HG02884 (cell line): ENCODE measurements at regions not wholly inside any gene's neighbourhood (a gene's known extent, or its start where the extent isn't known, plus 50 kb on each side); places are given as distances from the start of the nearest gene placed in this dataset.

Experiments used
- ATAC-seq: cut with Tn5 transposase; IDR thresholded peaks from one replicate; pipeline ENCODE4 v1.9.1; 2021; ENCODE audit warnings: mild to moderate bottlenecking, moderate library complexity; ENCODE audit not compliant: unreplicated experiment

DNA sequence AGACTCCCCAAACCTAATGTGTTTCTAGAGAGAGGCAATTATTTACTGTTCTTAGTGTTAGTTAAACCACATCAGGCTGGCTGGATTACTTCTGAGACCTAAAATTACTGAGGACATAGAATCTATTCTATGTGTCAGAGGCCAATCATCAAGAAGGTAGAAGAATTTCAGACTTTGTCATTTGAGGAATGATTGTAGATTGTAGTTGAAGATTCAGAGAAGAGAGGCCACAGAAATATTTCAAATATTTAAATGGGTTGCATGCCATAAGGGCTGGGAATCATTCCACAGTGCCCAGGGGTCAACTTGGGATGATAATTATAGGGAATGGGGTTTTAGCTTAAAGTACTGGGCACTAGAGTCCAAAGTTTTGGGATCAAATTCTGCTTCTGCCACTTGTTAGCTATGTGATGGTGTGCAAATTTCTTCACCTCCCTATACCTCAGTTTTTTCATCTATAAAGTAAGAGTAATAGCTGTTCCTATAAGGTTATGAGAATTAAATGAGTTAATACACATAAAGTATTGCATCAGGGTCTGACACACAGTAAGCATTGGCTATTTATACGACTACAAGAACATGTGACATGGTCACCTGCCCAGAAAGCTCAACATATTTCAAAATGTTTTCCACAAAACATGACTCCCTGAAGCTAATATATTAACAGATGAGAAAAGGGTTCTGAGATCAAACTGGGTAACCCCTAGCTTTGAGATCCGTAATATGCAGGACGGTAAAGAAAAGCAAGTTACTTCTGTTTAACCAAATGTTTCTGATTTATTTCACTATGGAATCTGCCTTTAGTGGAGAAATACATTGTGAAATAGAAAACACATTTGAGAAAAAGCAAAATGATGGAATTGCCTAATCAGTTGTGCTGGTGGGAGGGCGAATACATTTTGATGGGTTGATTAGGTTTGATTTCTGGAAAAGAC, 69.7 kb upstream of the SPAG17 start:
- ATAC-seq, result no peak

DNA sequence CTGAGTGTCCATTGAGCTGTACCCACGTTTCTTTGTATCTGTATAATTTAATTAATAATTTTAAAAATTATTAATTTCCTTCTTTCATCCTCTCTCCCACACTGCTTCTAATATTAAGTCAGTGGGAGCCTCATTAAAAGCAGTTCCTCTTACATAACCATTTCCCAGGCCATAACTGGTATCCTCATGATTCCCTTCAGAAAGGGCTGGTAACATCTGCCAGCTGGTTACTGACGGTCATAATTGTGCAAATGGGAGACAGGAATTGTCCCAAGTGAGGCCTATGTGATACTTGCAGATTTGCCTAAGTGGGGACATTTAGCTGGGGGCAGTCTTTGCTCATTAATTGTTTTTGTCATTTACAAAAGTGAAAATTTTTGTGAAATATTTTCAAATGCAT, 69.0 kb upstream of the SPAG17 start:
- ATAC-seq, result no peak

DNA sequence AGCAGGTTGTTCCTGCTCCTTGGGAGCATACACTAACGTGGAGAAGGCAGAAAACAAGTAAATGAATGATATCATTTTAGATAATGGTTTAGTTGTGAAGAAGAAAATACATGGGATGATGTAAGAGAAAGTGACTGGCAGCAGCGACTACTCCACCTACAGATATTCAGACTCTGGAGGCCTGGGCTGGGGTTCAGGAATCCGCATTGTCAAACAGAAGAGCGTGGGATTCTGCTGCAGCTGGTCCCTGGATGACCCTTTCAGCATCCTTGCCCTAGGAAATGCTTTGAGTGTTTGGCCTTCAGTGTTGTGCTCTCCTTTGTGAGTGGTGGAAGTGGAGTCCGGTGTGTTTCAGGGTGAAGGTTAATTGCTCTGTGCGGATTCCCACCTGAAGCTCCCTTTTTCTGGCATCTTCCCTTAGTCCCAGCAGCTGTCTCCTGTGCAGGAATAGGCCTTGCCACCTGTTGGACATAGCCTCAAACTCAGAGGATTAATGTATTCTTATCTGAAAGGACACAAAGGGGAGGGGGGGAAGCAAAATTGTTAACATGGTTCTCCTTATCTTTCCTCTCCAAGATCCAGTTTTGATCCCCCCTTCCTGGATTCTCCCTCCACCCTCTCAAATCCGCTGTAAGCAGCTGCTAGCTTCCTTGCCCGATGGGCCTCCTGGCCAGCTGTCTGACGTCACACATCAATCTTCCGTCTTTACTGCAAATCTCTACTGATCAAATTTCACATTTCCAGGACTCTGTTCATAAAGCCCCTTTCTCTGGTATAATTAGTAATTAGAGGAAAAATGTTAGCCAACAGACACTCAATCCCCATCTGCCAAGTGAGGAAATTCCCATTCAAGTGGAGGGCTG, 68.3 kb upstream of the SPAG17 start:
- ATAC-seq, result no peak

DNA sequence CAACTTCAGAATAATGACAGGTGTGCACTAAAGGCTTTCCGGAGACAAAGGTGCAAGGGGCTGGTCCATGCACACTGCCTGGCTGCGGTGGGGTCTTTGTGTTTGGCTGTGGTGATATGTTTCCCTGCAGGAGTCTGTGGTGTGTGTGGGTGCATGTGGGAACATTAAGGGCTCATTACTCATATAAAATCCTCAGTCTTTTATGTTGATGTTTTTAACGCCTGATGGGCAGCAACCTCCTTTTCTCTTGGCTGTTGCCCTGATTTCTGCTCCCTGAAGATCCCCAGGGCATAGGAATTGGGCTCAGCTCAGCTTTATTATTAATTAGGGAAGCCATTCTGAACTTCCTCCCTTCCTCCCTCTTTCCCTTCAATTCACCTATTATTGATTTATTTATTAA, 67.6 kb upstream of the SPAG17 start:
- ATAC-seq, result no peak

DNA sequence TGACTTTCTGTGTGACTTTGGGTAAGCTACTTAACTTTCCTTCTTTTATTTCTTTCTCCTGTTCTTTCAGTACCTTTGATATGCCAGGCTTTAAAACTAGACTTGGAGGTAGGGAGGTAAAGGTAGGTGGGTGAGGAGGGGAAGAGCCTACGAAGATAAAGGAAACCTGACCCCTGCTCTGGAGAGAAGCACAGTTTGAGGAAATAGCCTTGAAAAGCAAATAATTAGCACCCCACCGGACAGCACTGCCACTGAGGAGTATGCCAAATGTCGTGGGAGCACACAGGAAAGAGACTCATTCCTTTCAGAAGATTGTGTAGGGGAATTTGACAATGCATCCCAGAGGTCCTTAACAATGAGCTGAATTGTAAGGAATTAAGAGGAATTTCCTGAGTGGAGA, 65.2 kb upstream of the SPAG17 start:
- ATAC-seq, result no peak

DNA sequence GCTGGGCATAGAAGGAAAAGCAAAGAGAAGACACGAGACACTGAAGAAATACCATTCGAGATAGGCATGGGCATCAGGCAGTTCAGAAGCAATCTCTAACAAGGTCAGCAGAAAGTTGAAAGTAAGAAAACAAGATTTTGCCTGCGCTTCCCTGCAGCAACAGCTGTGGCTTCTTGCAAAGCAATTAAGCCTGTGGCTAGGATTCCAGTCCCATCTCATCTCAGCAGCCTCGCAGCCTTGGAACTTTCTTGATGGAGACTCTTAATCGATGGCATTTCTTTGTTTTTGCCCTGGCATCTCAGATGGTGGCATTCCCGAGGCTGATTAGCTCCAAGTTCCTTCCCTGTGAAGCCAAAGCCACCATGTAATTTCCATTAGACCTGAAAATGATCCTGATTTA, 64.6 kb upstream of the SPAG17 start:
- no peak for ATAC-seq

DNA sequence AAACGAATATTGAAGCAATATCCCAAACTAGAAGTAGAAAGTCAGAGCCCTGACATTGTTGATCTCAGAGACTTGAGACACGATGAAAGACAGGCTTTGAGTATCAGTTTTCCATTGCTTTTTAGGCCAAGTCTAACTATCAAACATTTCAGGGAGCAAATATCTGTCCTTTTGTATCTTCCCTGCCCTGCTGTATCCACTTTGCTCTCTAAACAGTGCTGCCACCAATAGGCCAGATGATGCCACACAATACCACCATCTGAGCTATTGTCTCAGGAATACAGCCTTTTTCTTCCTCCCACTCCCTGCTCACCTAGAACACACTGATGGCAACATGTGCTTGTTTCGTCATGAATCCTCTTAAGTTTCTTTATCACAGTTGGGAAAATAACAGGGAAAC, 62.6 kb upstream of the SPAG17 start:
- ATAC-seq, result no peak

DNA sequence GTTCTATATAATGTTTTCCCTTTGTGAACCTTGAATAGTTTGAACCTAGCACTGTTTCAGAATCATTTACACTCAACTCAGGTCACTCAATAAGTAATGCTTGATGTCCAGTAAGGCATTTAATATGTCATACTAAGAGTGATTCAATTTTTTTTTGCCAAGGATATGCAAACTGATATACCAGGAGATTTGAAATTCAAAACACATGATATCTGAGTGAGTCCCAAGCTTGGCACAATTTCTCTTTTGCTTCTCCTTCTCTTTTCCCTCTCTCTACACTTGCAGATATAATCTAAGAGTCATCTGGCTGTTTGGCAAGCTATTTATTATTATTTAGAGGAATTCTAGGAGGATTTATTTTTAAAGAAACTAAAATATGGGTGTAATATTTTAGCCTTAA, 61.6 kb upstream of the SPAG17 start:
- no peak for ATAC-seq

DNA sequence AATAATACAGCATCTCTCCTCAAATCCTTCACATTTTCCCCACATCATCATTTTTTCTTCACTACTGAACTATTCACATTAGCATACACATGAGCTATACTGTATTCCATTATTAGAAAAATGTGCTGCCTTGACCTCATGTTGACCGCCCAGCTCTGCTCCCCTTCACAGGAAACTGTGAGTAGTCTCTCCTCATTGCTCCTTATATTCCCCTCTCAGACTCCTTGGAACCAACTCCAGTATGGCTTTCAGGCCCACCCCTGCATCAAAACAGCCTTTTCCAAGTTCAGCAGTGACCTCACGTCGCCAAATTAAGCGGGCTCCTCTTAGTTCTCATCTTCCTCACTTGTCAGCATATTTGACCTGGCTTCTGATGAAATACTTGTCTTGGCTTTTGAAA, 59.2 kb upstream of the SPAG17 start:
- ATAC-seq, result no peak

DNA sequence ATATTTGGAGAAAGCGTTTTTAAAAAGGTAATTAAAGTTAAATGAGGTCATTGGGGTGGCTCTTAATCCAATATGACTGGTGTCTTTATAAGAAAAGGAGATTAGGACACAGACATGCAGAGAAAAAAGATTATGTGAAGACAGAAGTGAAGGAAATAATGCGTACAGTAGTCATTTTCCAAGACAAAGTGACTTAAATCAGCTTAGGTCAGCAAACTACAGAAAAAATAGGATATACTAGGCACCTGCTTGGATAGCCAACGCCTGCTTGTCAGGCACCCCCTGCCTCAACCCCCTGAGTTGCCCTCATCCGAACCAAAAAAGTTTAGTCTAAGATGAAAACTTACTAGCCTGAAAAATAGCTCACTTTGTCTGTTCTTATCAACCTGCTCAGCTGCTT, 58.2 kb upstream of the SPAG17 start:
- ATAC-seq, result no peak
